NCI-H2107 treated with DMSO at 0.1 percent for 48 hours (cell line): ENCODE measurements at regions not wholly inside any gene's neighbourhood (a gene's known extent, or its start where the extent isn't known, plus 50 kb on each side); places are given as distances from the start of the nearest gene placed in this dataset.
"Not testable (repeated sequence)": the region's sequence is repeated elsewhere in the genome, so short reads cannot be mapped to it uniquely, and the experiment has no call there.

ENCODE experiments used
- DNase-seq: peaks from one replicate; lab custom pipeline; 2025; ENCODE audit not compliant: unreplicated experiment; lab: John Stamatoyannopoulos, UW

GRCh38 chr3:72052841-72053409 lies 268.0 kb upstream of the PROK2 start:
- DNase-seq: no peak

GRCh38 chr3:72050771-72051170 lies 265.8 kb upstream of the PROK2 start:
- no peak for DNase-seq

- no peak for DNase-seq
Measured at GRCh38 chr3:72050048-72050632, 265.2 kb upstream of the PROK2 start.

GRCh38 chr3:72049300-72049699 lies 264.4 kb upstream of the PROK2 start:
- no peak for DNase-seq

- no peak for DNase-seq
Measured at GRCh38 chr3:72048873-72049272, 263.9 kb upstream of the PROK2 start.

- no peak for DNase-seq
Measured at GRCh38 chr3:72047221-72047871, 262.4 kb upstream of the PROK2 start.

GRCh38 chr3:72044231-72044855 lies 259.4 kb upstream of the PROK2 start:
- DNase-seq: no peak

GRCh38 chr3:72043204-72044133 lies 258.5 kb upstream of the PROK2 start:
- DNase-seq: no peak

- DNase-seq: no peak
Measured at GRCh38 chr3:72042397-72043203, 257.7 kb upstream of the PROK2 start.

- no peak for DNase-seq
Measured at GRCh38 chr3:72041511-72041910, 256.6 kb upstream of the PROK2 start.

- DNase-seq: no peak
Measured at GRCh38 chr3:72041076-72041475, 256.1 kb upstream of the PROK2 start.

- DNase-seq: no peak
Measured at GRCh38 chr3:72039677-72040076, 254.7 kb upstream of the PROK2 start.

GRCh38 chr3:72036899-72037298 lies 252.0 kb upstream of the PROK2 start:
- no peak for DNase-seq

GRCh38 chr3:72035606-72036005 lies 250.7 kb upstream of the PROK2 start:
- no peak for DNase-seq

GRCh38 chr3:72034986-72035385 lies 250.0 kb upstream of the PROK2 start:
- no peak for DNase-seq

GRCh38 chr3:72033666-72034428 lies 248.9 kb upstream of the PROK2 start:
- no peak for DNase-seq

GRCh38 chr3:72032441-72033135 lies 247.6 kb upstream of the PROK2 start:
- DNase-seq: no peak

GRCh38 chr3:72031581-72031980 lies 246.6 kb upstream of the PROK2 start:
- no peak for DNase-seq

- DNase-seq: not testable (repeated sequence)
Measured at GRCh38 chr3:72030296-72030695, 245.3 kb upstream of the PROK2 start.
